ENCODE measurements at regions not wholly inside any gene's neighbourhood (a gene's known extent, or its start where the extent isn't known, plus 50 kb on each side); places are given as distances from the start of the nearest gene placed in this dataset.
"Not testable (repeated sequence)": the region's sequence is repeated elsewhere in the genome, so short reads cannot be mapped to it uniquely, and the experiment has no call there.

DNA sequence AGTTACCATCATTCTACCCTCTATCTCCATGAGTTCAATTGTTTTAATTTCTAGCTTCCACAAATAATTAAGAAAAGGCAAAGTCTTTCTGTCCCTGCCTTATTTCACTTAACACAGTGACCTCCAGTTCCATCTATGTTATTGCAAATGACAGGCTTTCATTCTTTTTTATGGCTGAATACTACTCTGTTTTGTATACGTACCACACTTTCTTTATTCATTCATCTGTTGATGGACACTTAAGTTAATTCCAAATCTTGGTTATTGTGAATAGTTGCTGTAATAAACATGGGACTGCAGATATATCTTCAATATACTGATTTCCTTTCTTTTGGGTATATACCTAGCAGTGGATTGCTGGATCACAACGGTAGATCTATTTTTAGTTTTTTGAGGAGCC is 314.1 kb downstream of the SV2B start:
- DNase-seq (ENCODE audit: low spot score), result no peak

DNA sequence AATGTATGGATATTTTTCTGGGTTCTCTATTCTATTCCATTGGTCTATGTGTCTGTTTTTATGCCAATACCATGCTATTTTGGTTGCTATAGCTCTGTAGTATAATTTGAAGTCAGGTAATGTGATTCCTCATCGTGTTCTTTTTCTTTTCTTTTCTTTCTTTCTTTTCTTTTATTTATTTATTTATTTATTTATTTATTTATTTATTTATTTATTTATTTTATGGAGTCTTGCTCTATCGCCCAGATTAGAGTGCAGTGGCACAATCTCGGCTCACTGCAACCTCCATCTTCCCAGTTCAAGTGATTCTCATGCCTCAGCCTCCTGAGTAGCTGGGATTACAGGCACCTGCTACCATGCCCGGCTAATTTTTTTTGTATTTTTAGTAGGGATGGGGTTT is 315.2 kb downstream of the SV2B start:
- DNase-seq (ENCODE audit: low spot score), result not testable (repeated sequence)

DNA sequence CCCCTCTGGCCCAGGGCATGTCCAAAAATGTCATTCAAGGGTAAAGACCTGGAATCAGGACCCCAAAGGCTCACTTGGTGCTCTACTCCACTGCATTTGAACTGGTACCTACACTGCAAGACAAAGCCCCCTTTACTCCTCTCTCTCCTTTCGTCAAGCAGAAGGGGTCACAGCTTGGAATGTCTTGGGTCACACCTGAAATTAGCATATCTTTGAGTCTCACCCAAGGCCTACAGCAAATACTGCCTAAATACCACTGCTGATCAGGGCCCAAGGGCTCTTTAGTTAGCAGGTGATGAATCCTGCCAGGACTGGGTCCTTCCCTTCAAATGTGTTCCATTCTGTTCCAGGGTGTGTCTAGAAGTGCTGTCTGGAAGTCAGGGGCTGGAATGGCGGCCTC is 320.6 kb downstream of the SV2B start:
- DNase-seq (ENCODE audit: low spot score), result no peak

DNA sequence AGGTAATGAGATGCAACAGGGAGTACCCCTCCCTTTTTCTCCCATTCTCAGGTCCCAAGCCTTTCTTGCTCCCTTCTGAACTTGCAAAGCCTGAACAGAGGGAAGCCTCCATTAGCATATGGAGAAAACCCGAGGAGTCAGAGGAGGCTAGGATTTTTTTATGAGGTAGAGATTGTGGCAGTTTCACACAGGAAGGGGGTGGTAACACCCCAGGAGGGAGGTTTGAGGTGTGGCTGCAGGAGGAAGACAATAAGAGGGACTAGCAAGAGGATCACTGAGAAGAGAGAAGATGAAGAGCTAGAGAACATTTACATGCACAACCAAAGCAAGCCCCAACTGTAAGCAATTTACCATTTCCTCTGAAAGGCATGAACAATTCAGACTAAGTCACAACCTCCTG is 322.7 kb downstream of the SV2B start:
- DNase-seq (ENCODE audit: low spot score), result no peak

DNA sequence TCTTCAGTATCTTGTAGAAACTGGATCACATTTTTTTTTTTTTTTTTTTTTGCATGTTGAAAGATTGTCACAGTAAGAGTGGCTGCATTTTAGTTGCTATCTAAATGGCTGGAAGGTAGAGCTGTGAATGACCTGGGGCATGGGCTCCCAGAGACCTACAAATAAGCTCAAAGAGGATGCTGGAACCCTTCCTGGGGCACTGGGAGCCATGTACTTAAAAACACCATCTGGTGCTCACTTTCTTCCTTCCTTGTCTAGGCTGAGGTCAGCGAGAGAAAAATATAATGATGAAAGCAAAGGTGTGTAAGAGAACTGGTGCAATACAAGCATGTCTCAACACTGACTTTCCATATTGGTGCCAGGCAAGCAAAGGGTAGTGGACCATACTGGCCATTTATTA is 323.9 kb downstream of the SV2B start:
- no peak for DNase-seq (ENCODE audit: low spot score)

DNA sequence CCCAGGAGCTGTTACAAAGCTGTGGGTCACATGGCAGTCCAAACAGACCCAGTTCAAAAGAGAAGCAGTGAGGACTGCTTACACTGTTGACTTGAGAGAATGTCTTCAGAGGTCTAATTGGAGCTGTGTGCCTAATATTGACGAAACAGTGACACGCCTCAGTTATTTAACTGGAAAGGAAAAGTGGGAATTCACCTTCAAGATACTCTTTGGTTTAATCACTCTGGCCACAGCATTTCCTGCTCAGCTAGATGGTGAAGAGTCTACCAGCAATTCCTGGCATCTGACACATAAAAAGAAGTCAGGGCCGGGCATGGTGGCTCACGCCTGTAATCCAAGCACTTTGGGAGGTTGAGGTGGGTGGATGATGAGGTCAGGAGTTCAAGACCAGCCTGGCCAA is 326.4 kb downstream of the SV2B start:
- DNase-seq (ENCODE audit: low spot score), result no peak

DNA sequence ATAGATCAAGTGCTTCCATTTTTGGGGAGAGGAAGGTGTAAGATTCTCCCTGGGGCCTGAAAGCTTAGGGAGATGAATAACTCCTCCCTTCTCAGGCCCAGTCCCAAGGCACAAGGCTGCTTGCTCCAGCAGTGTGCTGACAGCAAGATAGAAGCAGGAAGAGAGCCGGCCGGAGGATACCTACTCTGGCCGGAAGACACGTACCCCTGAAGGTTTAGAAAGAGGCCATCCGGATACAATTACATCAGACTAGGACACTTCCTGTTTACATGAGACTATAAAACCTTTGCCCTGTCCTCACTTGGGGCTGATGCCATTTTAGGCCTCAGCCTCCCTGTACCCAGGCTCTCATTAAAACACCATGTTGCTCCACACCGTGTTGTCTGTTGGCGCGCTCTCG is 329.9 kb downstream of the SV2B start:
- no peak for DNase-seq (ENCODE audit: low spot score)

DNA sequence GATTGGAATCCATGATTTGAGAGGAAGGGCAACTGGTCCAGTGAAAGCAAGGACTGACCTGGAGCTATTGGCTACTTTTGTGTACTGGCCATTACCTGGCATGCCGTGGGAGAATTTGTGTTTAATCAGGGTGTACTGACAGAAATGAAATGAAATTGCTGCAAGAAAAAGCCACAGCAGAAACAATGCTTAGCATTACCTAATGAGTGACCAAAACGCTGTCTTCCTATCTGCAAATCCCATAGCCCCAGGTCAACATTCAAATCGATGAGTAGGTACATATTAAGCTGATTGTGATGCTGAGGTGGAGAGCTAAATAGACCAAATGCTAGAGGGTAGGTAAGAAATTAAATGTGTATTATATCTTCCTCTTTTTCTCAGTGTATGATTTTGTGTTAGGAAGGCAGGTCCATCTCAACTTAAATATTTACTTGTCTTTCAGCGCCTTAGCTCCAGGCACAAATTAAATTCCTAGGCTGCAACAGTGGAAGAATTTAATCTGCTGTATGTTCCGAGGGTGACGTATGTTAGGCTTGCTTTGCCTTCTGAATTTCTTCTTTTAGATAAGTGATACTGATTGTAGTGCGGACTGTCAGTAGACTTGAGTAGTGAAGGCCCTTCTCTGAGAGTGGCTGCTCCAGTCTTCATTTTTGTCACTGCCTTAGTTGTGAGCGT is 331.1 kb downstream of the SV2B start:
- no peak for DNase-seq (ENCODE audit: low spot score)

DNA sequence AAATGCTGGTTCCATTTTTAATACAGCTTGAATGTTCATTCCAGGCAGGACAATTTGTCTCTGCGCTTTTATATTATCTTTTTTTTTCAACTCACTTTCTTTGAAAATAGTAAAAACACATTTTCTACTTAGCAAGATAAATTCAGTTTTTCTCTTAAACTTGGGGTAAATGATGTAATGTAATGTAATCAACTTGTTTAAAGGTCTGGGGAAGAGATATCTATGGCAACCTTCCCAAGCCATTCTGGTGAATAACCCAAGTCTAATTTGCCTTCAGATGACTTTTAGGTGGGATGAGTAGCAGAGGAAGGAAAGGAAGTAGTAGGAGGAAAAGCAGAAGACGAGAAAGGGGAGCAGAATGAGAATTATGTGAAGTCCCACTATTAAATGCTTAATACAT is 335.1 kb downstream of the SV2B start:
- DNase-seq (ENCODE audit: low spot score), result no peak

DNA sequence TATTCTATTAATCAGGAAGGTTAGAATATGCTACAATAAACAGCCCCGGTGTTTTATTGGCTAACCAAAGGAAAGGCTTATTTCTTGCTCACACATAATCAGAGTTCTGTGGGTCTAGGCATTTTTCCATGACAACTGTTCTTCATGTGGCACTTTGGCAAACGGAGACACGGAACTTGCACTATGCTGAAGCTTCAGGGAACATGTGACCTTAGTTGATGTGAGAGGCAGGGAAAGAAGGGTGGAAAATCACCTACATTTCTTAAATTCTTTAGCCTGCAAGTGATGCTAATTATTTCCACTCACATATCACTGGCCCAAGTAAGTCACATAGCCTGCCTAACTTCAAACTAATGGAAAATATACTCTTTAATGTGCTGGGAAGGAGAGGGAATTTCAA is 344.6 kb downstream of the SV2B start:
- no peak for DNase-seq (ENCODE audit: low spot score)

DNA sequence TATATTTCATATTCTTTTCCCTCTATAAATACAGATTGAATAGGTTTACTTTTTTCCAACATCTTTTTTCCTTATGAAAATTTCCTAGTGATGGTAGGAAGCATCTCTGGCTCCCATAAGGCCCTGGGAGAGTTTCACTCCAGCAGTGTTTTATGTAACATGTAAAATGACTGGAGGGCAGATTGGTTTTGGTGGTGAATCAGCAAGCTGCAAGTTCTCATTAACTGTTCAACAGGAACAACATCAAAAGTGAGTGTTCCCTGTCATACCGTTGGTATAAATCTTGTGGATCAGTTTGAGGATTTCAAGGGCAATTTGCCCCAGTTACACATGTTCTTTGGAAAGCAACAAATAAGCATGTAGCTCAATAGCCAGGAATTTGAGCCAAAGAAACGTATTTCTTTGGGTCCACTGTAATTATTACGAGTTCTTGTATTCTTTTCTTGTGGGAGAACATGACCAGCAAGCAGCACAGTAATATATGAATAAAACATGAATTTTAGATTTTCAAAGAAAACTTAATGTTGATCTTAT is 345.7 kb downstream of the SV2B start:
- no peak for DNase-seq (ENCODE audit: low spot score)

DNA sequence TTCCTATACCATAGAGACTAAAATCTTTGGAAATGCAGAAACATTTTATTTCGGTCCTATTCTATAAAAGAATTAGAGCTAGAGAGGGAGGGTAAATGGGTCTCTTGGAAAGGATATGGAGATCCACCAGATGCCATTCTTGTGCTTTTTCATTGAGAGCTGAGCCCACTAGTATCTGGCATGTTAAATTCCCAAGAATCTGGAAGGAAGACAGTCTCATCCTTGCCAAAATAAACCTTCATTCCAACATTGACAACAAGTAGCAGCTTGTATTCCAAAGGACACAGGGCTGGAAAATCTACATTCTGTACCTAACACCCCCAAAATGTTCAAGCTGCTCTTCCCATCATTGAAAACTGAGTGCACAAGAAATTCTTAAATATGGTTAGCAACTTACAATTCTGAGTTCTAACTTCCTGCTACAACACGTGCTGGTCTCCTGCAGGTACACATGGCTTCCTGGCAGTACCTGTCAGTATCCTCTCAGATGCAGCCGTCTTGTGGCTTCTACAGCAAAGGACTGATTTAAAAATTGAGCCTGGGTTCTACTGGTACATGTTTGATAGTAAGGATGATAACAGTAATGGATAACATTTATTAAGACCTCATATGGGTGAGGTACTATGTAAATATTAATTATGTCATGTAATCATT is 348.1 kb downstream of the SV2B start:
- DNase-seq (ENCODE audit: low spot score), result no peak

DNA sequence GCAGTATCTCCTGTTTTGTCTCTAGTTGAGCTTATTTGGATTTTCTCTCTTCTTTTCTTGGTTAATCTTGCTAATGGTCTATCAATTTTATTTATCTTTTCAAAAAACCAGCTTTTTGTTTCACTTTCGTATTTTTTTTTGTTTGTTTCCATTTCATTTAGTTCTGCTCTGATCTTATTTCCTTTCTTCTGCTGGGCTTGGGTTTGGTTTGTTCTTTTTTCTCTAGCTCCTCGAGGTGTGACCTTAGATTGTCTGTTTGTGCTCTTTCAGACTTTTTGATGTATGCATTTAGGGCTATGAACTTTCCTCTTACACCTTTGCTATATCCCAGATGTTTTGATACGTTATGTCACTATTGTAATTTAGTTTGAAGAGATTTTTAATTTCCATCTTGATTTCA is 353.3 kb downstream of the SV2B start:
- DNase-seq (ENCODE audit: low spot score), result not testable (repeated sequence)

DNA sequence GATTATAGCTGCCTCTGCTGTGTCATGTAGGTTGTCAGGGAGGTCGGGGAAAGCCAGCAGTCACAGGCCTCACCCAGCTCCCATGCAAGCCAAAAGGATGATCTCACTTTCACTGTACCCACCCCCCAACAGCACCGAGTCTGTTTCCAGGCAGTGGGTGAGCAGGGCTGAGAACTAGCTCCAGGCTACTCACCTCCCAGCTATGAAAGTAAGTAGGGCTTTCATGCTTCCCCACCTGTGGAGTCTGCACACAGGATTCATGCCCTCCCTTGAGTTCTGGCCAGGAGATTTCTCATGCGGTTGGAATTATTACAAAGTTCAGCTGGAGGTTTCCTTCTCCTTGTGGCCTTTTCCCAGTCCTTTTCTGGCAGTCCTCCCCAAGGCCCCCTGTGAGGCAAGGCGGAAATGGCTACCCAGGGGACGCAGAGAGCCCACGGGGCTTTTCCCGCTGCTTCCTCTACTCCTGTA is 356.2 kb downstream of the SV2B start:
- no peak for DNase-seq (ENCODE audit: low spot score)

DNA sequence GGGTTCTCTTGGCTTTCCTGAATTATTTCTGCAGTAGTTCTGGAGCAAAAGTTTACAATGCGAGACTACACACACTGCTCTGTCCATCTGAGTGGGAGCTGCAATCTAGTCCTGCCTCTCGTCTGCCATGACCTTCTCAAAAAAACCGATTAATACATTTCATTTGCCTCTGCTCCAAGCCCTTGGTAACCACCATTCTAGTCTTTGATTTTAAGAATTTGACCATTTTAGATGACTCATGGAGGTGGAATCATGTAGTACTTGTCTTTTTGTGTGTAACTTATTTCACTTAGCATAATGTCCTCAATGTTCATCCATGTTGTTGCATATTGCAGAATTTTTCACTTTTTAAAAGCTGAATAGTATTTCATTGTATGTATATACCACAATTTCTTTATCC is 356.9 kb downstream of the SV2B start:
- no peak for DNase-seq (ENCODE audit: low spot score)

DNA sequence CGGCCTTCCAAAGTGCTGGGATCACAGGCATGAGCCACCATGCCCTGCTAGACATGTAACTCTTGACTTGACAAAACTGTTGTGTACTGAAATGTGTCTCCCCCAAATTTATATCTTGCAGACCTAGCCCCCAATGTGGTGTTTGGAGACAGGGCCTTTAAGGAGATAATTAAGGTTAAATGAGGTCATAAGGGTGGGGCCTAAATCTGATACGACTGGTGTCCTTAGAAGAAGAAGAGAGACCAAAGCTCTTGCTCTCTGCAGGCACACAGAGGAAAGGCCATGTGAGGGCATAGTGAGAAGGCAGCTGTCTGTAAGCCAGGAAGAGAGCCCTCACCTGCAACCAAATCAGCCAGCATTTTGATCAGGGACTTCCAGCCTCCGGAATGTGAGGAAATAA is 361.3 kb downstream of the SV2B start:
- DNase-seq (ENCODE audit: low spot score), result no peak

DNA sequence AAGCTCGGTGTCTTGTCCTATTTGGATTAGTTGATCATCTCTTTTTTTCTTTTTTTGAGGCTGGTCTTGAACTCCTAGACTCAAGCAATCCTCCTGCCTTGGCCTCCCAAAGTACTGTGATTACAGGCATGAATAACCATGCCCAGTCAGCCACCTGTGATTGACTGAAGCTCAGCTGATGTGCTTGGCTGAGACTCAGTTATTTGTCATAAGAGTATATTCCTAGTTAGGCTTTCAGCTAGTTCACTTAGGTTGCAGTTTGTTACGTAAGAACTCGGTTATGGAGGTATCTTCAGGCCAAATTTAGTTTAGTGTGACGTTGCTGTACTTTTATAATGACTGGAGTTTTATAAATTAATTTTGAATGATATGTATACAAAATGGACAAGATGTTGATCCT is 365.0 kb downstream of the SV2B start:
- no peak for DNase-seq (ENCODE audit: low spot score)

DNA sequence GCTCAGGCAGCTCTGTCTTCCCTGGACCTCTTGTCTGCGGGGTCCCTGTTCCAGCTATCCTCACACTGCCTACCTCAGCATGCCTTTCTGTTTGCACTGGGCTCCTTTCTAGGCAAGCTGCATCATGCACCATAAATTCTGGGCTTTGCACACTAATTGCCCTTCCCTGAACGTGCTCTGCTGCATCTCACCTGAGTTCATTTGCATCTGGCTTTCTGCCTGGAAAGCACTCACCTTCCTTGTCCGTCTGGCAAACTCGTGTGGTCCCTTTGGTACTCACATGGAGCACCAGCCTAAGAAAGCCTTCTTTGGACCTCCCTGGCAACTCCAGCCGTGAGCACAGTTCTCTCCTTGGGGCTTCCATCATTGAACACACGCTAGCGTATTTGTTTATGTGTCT is 365.6 kb downstream of the SV2B start:
- DNase-seq (ENCODE audit: low spot score), result no peak

DNA sequence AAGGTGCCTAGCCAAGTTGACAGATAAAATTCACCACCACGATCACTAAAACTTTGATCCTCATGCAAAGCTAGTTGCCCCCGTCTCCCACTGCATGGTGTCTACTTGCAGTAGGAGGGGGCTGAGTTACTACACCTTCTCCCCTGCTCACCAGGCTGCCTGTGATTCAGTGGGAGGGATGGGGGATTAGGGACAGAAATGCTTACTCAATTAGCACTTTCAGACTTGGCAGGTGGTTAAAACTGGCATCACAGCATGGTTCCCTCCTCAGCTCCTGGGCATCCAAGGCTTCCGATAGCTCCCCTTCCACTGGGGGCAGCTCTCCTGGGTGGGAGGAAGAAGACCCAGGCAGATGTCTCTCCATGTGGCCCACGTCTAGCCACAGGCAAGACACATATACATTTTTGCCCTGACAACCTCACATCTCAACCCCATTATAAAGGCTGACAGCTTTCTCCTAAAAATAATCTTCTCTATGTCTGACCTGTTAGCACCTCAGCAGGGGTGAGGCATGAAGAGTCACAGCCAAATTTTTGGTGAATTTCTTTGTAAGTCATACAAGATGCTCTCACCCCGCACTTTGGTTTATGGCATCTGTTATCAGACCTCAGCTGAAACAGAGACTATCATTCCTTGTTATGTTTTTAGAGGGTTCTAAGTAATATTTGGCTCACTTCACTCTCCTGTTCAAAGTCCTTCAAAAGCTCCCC is 369.0 kb downstream of the SV2B start:
- no peak for DNase-seq (ENCODE audit: low spot score)

DNA sequence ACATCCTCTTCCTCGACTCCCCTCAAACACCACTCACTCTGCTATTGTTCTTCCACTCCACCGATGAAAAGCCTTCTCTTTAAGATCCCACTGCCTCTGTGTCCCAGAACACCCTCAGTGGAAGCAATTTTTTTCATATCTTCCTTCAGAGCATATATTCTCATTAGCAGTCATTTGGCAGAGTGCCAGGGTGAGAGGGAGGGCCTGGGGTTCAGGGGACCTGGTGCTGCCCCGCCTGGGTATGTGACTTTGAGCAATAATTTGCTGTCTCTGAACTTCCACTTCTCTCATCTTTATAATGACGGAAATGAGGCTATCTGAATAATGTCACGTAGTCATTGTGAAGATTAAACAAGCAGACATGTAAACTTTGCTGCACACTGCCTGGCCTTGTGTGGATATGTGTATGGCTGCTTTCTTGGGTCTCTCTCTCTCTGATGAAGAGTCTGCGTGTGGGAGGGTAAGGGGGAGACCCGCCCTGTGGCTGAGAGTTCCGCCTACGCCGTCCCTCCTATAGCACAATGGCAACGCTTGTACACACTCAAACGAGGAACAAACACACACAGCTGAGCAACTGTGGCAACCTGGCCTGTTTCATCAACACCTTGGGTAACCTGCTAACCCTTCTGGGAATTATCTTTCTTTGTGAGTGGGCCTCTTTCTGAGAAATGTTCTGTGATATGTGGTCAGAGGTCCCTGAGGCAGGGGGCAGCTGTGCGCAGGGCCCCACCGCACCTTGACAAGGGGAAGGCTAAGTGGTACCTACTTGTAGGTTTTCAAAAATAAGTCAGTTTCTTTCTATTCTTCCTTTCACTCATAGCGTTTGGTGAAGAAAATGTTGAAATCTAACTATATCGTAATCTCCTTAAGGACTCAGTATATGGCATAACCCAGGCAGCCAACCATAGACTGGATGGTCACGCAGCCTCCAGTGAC is 369.8 kb downstream of the SV2B start:
- no peak for DNase-seq (ENCODE audit: low spot score)

DNA sequence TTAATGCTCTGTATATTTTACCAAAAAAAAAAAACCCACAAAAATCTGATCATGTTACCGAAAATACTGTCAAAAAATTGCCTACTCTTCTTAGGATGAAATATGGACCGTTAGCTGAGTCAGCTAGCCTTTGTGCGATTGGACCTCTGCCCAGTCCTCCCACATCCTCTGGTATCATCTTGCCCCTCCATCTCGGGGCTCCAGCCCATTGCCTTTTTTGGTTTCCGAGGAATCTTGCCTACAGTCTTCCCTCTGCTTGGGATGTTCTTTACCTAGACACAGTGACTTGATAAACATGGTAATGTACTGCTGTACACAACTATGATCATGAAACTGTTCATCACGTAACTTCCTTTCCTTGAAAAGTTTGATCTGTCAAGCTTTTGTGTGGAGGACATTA is 371.4 kb downstream of the SV2B start:
- no peak for DNase-seq (ENCODE audit: low spot score)

DNA sequence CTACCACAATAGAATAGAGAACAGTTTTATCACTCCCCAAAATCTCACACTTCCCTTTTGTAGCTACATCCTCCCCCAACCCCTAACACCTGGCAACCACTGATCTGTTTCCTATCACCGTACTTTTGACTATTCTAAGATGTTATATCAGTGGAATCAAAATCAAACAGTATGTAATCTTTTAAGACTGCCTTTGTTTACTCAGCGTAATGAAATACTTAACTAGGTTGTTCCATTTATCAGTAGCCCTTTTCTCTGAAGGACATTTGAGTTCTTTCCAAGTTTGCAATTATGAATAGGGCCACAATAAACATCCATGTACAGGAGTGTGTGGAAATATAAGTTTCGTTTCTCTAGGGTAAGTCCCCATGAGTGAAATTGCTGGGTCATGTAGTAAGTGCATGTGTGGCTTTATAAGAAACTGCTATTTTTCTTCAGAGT is 372.3 kb downstream of the SV2B start:
- no peak for DNase-seq (ENCODE audit: low spot score)

Measured in hepatic stellate cell (primary cell).